HG03064 (cell line): ENCODE measurements at regions not wholly inside any gene's neighbourhood (a gene's known extent, or its start where the extent isn't known, plus 50 kb on each side); places are given as distances from the start of the nearest gene placed in this dataset.

Source experiments
- ATAC-seq: cut with Tn5 transposase; IDR thresholded peaks from one replicate; pipeline ENCODE4 v1.9.1; 2021; ENCODE audit warnings: low read depth; ENCODE audit not compliant: unreplicated experiment

DNA sequence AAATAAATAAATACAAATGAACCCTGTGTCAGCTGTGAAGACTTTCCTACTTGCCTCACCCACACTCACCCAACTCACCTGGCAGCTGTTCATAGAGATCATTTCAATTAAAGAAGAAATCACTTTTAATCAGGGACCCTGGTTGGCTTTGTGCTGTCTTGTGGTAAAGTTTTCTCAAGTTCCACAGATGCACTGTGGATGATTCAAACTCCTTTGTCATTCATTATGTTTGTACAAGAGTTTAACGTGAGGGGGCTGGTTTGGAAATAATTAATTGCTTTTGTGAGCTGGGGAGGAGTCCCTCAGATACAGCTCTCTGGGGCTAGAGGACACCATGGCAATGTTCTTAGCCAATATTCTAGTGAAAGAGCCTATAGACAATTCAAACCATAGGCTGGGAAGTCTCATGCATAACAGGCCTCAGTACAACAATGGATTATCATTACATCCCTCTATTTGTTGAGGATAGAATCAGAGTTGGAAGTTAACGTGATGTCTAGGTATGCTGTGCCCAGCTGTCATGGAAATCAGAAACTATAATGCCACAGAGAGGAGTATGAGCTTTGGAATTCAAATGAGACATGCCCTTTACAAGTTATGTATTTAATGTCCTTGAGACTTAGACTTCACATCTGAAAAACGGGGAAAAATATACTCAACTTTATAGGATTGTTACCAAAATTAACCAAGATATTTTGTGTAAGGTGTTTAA, 698.5 kb downstream of the KCNA4 start:
- ATAC-seq, result no peak

DNA sequence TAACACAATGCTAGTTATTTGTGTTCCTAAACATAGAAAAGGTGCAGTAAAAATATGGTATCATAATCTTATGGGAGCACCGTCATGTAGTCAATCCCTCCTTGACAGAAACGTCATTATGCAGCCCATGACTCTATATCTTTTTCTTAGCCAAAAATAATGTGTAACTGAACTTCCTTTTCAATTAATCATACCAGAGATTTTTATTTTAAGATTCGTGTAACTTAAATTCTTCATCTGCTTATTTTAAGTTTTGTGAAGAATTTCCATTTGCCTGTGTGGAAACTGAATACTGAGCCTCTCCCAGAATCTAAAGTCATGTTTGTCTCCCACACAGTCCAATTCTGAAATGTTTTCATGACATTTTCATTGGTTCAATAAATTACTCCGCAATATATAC, 699.1 kb downstream of the KCNA4 start:
- ATAC-seq, result no peak

DNA sequence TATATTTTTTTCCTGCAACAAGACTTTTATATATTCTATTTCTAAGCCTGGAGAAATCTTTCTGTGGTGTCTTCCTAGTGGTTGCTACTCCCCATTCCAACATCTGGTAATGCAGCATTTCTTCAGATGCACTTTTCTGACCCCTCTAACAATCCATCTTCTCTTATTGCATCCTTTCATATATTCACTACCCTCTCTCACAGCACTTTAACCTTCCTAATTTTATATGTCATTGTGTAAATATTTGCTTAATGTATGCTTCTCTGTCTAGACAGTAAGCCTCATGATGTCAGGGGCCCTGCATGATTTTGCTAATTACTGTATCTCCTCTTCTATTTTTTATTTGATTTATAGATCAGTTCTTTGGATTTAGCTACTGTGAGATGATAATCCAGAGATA, 701.6 kb downstream of the KCNA4 start:
- ATAC-seq, result no peak

DNA sequence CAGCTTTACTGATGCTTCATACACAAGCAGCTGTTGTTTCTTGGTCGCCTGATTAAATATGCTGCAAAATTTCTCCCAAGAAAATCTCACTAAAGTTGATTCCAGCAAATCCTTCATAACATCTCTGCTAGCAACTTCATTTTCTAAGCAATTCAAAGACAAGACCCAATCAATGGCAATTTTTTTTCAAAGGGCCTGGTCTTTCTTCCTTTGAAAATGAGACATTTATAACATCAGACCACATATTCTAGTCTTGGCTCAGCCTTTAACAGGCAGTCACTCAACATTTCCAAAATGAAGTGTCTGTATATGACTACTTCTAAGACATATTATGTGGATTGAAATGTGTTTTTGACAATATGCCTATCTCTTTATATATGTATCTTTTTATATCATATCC, 702.6 kb downstream of the KCNA4 start:
- ATAC-seq, result no peak

DNA sequence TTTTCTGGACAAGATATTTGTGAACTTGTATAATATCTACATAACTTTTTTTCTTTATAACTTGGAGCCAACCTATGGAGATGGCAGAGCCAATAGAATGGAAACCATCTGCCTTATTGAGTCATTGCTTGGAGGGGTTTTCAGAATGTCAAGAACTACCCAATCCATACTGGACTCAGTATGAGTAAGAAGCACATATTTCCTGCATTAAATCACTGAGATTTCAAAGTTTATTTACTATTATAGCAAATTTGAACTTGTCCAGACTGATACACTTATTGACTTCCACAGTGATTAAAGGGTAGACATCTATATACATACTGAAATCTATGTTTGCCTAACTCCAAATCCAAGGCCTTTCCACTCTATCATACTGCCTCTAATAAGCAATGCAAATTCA, 704.0 kb downstream of the KCNA4 start:
- ATAC-seq, result no peak

DNA sequence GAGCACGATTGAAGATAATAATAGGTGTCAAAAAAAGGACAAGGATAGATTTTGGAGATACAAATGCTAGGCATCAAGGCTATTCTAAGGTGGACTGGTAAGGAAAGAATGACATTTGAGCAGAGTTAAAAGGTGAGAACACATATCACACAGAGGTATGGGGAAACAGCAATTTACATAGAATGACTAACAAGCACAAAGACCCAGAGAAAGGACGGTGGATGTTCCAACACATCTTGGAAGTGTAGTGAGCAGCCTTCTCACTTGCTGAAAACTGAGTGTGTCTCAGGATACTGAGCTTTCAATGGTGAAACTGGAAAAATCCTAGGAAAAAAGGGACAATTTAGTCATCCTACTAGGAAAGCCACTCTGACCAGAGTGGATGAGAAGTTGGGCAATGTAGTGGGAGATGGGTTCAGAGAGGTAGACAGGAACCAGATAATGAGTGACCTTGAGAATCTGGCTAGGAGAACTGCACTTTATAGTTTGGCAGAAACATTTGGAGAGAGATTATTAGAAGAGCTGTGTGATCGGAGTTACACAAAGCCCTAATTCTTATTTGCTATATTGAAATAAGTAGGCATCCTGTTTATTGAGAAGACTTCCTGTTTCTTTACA, 706.0 kb downstream of the KCNA4 start:
- no peak for ATAC-seq

DNA sequence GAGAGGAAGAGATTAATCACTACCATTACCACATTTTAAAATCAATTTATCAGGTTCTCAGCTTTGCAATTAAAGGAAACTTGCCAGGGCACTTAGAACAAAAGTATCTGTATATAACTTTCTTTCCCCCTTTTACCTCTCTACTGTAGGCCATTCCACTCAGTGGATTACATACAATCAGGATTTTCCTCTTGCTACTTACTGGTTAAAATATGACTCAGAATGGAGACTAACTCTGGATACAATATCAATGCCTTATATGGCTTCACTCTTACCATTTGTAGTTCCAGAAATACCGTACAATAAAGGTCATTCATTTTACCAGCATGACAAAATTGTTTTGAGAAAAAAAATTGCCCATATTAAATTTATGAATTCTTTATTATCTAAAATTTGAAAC, 706.8 kb downstream of the KCNA4 start:
- no peak for ATAC-seq

DNA sequence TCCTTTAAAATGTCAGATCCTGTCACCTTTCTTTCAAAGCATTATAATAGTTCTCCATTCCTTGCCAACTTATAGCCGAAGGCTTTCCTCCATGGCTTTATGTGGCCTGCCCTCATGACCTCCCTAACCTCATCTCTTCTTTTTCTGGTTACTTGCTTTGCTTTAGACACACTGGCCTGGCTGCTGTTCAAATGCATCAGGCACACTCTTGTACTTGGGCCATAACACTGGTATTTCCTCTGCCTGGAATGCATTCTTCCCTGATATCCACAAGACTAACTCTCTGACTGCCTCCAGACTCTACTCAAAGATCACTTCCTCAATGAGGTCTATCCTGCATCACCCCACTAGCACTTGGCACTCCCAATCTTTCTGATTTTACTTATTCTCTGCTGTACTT, 710.3 kb downstream of the KCNA4 start:
- ATAC-seq, result no peak

DNA sequence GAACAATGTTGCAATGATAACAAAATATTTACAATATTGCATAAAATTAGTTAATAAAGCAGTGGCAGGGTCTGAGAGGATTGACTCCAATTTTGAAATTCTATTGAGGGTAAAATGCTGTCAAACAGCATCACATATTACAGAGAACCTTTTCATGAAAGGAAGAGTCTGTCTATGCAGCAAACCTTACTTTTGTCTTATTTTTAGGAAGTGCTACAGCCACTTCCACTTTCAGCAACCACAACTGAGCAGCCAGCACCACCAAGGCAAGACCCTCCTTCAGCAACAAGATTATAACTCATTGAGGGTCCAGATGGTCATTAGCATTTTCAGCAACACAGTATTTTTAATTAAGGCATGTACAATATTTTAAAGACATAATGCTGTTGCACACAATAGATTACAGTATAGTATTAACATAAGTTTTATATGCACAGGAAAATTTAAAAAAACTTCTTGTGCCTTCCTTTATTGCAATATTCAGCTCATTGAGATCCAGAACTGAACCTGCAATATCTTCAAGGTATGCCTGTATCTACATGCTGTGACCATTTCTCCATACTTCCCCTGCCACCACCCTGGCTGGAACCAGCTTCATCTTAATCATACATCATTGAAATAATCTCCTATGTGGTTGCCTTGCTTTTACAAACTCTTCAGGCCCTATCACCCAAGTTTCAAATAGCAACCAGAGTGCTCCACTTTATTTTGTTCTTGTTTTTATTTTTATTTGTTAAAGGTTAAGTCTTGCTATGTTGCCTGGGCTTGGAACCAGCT, 711.2 kb downstream of the KCNA4 start:
- ATAC-seq, result no peak

DNA sequence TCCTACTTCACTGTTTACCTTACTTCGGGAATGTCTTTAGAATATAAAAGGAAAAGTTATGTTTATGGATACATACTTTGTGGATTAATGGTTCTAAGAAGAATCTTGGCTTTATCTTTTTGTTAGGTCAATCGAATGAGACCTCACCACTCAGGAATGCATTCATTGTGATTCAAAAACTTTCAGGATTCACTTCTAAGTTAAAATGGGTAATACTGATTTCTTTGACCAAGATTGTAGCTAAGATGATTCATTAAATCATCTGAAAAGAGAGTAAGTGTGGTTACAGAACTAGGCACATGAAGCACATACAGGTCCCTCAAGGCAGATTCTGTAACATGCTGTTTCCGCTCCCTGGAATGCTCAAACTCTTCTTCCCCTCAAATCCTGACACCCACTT, 716.4 kb downstream of the KCNA4 start:
- no peak for ATAC-seq

DNA sequence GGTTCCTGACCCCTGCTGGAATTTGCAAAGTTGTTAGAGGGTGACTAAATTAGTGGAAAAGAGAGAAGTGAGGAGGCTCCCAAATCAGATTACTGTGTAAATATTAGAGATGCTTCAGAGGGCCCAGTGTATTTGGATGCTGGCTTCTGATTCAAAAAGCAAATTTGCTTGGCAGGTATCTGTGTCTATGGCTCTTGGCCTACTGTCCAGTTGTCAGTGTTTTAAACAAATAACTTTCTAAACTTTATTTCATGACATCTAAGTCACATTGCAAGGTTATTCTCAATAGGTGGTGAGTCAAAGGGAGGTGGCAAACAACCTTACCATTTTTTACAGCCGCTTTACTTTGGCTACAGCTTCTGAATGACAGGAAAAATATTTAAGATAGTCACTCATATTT, 720.1 kb downstream of the KCNA4 start:
- ATAC-seq, result no peak

DNA sequence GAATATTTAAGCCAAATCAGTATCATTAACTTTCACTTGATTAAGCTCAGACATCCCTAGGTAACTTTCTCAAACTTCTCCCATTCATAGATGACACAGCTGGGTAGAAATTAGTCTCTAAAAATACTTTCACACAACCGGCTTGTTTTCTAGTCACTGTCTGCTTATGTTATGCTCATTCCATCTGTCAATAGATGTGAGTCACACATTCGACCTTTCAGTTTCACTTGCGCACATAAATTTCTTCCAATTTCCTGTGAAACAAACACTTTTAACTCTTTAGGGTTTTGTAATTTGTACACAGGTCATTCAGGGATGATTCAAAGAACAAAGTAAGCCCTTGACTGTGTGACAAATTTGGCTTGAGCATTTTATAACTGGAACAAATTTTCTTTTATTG, 723.0 kb downstream of the KCNA4 start:
- peak; percentile 77 for ATAC-seq

DNA sequence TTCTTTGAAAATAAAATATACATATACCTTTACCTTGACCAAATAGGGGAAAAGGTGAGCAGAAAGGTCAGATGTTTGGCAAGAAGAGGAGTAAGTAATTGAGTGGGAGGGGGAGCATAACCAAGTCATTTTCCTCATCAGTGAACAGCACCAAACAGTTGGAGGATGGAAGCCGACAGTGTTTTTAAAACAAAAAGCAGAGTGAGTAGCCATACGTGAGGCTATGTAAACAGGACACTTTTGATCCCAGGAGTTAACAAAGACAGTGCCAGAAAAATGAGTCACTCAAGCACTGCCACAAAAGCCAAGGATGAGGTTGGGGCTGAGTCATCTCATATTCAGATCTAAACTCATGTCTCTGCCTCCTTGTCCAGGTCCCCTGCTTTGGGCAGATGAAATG, 734.7 kb downstream of the KCNA4 start:
- no peak for ATAC-seq

DNA sequence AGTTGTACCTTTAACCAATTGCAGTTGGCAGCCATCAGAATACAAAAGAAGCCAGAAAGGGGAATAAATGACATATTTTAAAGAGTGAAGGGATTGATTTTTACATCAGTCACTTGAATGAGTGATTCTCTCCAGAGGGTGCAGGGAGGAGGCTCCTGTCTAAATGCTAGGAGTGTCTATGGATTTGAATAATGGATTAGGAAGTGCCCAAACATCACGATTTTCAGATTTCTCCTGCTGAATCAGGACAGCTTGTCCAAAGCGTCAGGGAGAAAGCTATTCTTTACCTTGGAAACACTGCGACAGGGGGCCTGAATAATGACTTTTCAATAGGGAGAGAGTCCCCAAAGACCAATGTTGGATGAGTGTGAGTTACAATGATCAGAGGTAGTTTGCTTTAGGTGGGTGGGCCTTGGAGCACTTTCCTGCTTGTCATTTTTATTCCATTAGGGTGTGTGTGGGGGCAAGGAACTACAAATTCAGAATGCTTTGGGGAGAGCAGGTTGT, 735.5 kb downstream of the KCNA4 start:
- no peak for ATAC-seq

DNA sequence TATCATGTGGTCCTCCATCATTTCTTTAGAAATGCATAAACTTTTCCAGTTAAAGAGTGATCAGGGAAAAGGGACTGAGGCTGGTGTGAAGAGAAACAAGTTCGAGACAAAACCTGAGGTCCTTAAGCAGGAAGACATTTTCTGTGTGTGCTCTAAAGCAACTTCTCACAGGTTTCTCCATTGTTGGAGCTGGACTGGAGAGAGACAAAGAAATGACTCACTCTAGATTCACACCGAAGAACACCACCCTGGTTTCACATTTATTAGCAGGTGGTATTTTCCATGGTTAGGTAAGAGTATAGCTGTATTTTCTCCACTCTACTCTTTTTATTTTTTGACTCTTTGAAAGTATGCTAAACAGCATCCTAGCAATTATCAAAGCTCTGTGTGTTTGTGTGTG, 736.4 kb downstream of the KCNA4 start:
- ATAC-seq, result no peak

DNA sequence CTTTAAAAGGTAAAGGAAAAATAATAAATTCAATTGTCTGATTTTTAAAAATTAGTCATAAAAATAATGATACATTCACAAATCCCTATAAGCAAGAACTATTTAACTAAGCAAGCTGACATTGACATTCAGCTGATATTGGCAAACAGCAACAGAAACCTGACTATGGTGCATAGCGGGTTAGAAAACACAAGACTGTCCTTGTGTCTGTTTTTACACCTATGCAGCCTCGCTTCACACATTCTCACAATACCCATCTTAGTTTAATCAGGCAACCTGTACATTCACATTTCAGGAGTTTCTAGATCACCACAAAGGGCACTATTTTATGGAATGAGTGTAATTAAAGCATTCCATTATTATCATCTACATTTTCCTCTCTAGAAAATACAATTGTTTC, 737.1 kb downstream of the KCNA4 start:
- no peak for ATAC-seq

DNA sequence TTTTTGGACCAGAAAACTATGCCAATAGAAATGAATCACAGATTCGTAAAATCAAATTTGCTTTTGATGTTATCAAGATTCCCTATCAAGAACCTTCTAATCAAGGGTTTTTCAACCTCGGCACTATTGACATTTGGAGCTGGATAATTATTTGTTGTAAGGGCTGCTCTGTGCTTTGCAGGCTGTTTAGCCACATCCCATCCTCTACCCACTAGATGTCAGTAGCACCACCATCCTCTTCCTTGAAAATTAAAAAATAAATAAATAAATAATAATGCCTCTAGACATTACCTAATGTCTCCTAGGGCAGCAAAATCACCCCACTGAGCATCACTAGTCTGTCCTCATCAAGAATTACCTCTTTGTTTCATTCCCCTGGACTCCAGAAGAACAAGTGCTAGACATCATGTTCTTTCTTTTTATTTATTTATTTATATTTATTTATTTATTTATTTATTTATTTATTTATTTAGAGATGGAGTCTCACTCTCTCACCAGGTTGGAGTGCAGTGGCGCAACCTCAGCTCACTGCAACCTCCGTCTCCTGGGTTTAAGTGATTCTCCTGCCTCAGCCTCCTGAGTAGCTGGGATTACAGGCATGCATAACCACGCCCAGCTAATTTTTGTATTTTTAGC, 744.7 kb downstream of the KCNA4 start:
- ATAC-seq, result no peak

DNA sequence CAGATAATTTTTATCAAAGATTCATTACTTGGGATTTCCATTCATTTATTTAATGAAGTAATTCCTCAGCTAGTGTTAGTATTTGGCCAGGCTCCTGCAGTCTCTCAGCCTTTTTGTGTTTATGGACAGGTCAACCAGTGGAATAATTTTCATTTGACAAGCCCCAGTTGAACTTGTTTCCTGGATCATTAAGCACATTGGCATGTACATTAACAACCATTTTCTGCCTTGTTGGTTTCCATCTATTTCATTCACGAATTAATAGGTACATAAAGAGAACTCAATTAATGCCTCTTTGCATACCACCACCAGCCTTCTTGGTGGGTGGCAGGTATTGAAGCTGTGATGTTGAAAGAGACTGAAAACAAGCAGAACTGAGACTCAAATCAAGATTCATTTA, 745.2 kb downstream of the KCNA4 start:
- ATAC-seq, result no peak

DNA sequence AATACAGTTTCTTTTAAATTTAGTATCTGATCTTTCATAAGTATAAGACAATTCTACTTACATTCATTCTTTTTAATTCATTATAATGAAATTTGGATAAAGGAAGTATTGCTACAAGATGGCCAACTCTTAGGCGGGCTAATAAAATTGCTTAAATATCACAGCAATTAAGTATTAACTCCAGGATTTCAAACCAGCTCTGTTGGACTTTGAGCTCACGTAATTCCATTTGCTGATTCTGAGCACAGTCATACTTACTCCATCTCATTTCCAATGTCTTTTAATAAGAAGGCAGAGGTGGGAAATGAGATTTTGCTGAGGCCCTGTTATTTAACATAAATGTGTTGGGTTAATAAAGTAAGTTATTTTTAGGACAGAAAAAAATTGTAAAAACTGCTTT, 748.1 kb downstream of the KCNA4 start:
- ATAC-seq, result no peak

DNA sequence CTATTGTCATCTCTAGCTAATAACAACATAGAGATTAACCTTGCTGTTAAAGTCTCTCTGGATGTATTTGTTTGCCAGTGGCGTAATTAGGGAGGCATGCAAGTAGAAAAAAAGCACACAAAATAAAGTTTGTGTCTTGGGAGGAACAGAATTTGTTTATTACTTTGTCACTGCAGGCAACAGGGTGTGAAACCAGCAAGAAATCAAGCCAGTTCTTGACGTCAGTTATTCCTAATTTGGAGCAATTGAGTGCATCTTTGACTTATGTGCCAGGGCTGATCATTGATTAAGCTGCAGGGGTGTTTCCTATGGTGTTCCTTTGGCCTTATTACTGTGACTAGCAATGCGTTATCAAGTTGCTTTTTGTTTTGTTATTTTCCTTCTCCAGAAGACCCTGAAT, 751.0 kb downstream of the KCNA4 start:
- ATAC-seq, result no peak

DNA sequence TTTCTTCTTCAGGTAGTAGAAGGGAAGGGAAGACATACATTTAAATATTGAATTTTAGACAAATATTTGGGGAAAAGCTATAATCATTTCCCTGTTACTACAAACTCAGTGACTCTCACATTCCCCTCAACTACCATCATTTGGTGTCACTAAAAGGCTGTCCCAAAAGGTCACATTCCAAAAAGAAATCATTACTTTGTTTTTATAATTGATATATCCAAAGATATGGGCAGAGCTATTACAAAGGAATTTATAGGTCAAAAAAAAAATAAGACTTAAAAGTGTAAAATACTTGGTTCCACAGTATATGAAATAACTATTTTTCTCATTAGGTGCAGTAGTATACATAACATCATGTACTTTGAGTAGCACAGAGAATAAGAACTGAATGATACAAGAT, 751.4 kb downstream of the KCNA4 start:
- ATAC-seq, result no peak
